ENCODE measurements at regions not wholly inside any gene's neighbourhood (a gene's known extent, or its start where the extent isn't known, plus 50 kb on each side); places are given as distances from the start of the nearest gene placed in this dataset.

GRCh38 chr2:144631636-144632035, 111.7 kb upstream of the ZEB2 start:
- Mint-ChIP-seq H3K27me3 (ENCODE audit: low read depth, unreplicated experiment) (no peaks in the 10 kb centered on the region), H3K9me3 (ENCODE audit: unreplicated experiment) (peaks cover 11% of the 10 kb centered on the region), H3K36me3 (ENCODE audit: low read depth, unreplicated experiment) (no peaks in the 10 kb centered on the region), H3K4me3 (ENCODE audit: unreplicated experiment) (no peak overlapping the region), H3K27ac (ENCODE audit: unreplicated experiment) (no peak overlapping the region), H3K4me1 (ENCODE audit: low read depth, unreplicated experiment) (peaks cover 7% of the 10 kb centered on the region)
- TF ChIP-seq CTCF (IDR thresholded peaks at IDR 0.05; ENCODE audit: insufficient read depth, low read depth, low read length) (no peak), EZH2 (IDR thresholded peaks at IDR 0.05; ENCODE audit: insufficient read depth, low read length) (no peak)
- Histone ChIP-seq H3K27ac (ENCODE audit: low read depth, low read length) (no peak overlapping the region), H3K36me3 (ENCODE audit: insufficient read depth, low read length) (no peaks in the 10 kb centered on the region), H3K4me1 (ENCODE audit: insufficient read depth, low read length) (no peaks in the 10 kb centered on the region), H3K9ac (ENCODE audit: low read length) (no peak overlapping the region), H3K4me2 (ENCODE audit: low read length) (no peak overlapping the region), H2AFZ (ENCODE audit: low read depth, low read length) (no peak overlapping the region), H3K79me2 (ENCODE audit: insufficient read depth, low read length) (no peaks in the 10 kb centered on the region), H3K4me3 (ENCODE audit: insufficient read depth, low read depth, low read length) (no peak overlapping the region), H4K20me1 (ENCODE audit: insufficient read depth, low read length) (no peaks in the 10 kb centered on the region), H3K9me3 (ENCODE audit: insufficient read depth, low read depth, low read length) (no peaks in the 10 kb centered on the region), H3K27me3 (ENCODE audit: insufficient read depth, low read length) (no peaks in the 10 kb centered on the region)
- FAIRE-seq (no peak), DNase-seq (ENCODE audit: low read depth) (no peak)

GRCh38 chr2:144630459-144631215, 110.7 kb upstream of the ZEB2 start:
- Mint-ChIP-seq H3K4me1 (ENCODE audit: low read depth, unreplicated experiment) (peaks cover 7% of the 10 kb centered on the region), H3K27me3 (ENCODE audit: low read depth, unreplicated experiment) (no peaks in the 10 kb centered on the region), H3K27ac (ENCODE audit: unreplicated experiment) (no peak overlapping the region), H3K4me3 (ENCODE audit: unreplicated experiment) (no peak overlapping the region), H3K36me3 (ENCODE audit: low read depth, unreplicated experiment) (no peaks in the 10 kb centered on the region), H3K9me3 (ENCODE audit: unreplicated experiment) (peaks cover 7% of the 10 kb centered on the region)
- no peaks in the 10 kb centered on the region for H3K4me1 ChIP-seq (ENCODE audit: insufficient read depth, low read length)
- H3K4me2 ChIP-seq (ENCODE audit: low read length): no peak overlapping the region
- H3K79me2 ChIP-seq (ENCODE audit: insufficient read depth, low read length): no peaks in the 10 kb centered on the region
- H2AFZ ChIP-seq (ENCODE audit: low read depth, low read length): no peak overlapping the region
- H4K20me1 ChIP-seq (ENCODE audit: insufficient read depth, low read length): no peaks in the 10 kb centered on the region
- H3K36me3 ChIP-seq (ENCODE audit: insufficient read depth, low read length): no peaks in the 10 kb centered on the region
- no peaks in the 10 kb centered on the region for H3K9me3 ChIP-seq (ENCODE audit: insufficient read depth, low read depth, low read length)
- no peak overlapping the region for H3K9ac ChIP-seq (ENCODE audit: low read length)
- no peak overlapping the region for H3K27ac ChIP-seq (ENCODE audit: low read depth, low read length)
- FAIRE-seq: no peak
- DNase-seq (ENCODE audit: low read depth): no peak
- TF ChIP-seq EZH2 (IDR thresholded peaks at IDR 0.05; ENCODE audit: insufficient read depth, low read length): no peak
- TF ChIP-seq CTCF (IDR thresholded peaks at IDR 0.05; ENCODE audit: insufficient read depth, low read depth, low read length): no peak
- no peaks in the 10 kb centered on the region for H3K27me3 ChIP-seq (ENCODE audit: insufficient read depth, low read length)
- H3K4me3 ChIP-seq (ENCODE audit: insufficient read depth, low read depth, low read length): no peak overlapping the region

GRCh38 chr2:144629935-144630334, 110.0 kb upstream of the ZEB2 start:
- Histone ChIP-seq H3K9me3 (ENCODE audit: insufficient read depth, low read depth, low read length) (no peaks in the 10 kb centered on the region), H3K4me3 (ENCODE audit: insufficient read depth, low read depth, low read length) (no peak overlapping the region), H4K20me1 (ENCODE audit: insufficient read depth, low read length) (no peaks in the 10 kb centered on the region), H3K36me3 (ENCODE audit: insufficient read depth, low read length) (no peaks in the 10 kb centered on the region), H2AFZ (ENCODE audit: low read depth, low read length) (no peak overlapping the region), H3K27ac (ENCODE audit: low read depth, low read length) (no peak overlapping the region), H3K27me3 (ENCODE audit: insufficient read depth, low read length) (no peaks in the 10 kb centered on the region), H3K4me1 (ENCODE audit: insufficient read depth, low read length) (no peaks in the 10 kb centered on the region), H3K9ac (ENCODE audit: low read length) (no peak overlapping the region), H3K4me2 (ENCODE audit: low read length) (no peak overlapping the region), H3K79me2 (ENCODE audit: insufficient read depth, low read length) (no peaks in the 10 kb centered on the region)
- Mint-ChIP-seq H3K27me3 (ENCODE audit: low read depth, unreplicated experiment) (no peaks in the 10 kb centered on the region), H3K36me3 (ENCODE audit: low read depth, unreplicated experiment) (no peaks in the 10 kb centered on the region), H3K4me3 (ENCODE audit: unreplicated experiment) (no peak overlapping the region), H3K27ac (ENCODE audit: unreplicated experiment) (no peak overlapping the region), H3K9me3 (ENCODE audit: unreplicated experiment) (no peaks in the 10 kb centered on the region), H3K4me1 (ENCODE audit: low read depth, unreplicated experiment) (peaks cover 7% of the 10 kb centered on the region)
- TF ChIP-seq CTCF (IDR thresholded peaks at IDR 0.05; ENCODE audit: insufficient read depth, low read depth, low read length) (no peak), EZH2 (IDR thresholded peaks at IDR 0.05; ENCODE audit: insufficient read depth, low read length) (no peak)
- DNase-seq (ENCODE audit: low read depth) (no peak), FAIRE-seq (peak; percentile 64)

All from astrocyte (in vitro differentiated cells and primary cell).